GM12864 (cell line): ENCODE measurements at regions not wholly inside any gene's neighbourhood (a gene's known extent, or its start where the extent isn't known, plus 50 kb on each side); places are given as distances from the start of the nearest gene placed in this dataset.

ENCODE experiments used
- DNase-seq: peaks from one replicate; pipeline ENCODE4 v3.0.0-alpha.2; 2011; ENCODE audit warnings: low read depth
- H3K4me3 ChIP-seq: 2 replicates; pipeline ENCODE4 v1.5.1; 2011; ENCODE audit warnings: mild to moderate bottlenecking, low read depth, low read length, control low read depth
- TF ChIP-seq, protein P1 (sequence below): IDR thresholded peaks from 2 replicates; pipeline ENCODE4 v1.5.1; 2011; ENCODE audit warnings: low read depth, mild to moderate bottlenecking, moderate library complexity, low read length, control low read depth, inconsistent platforms; ENCODE audit errors: missing control alignments

DNA sequence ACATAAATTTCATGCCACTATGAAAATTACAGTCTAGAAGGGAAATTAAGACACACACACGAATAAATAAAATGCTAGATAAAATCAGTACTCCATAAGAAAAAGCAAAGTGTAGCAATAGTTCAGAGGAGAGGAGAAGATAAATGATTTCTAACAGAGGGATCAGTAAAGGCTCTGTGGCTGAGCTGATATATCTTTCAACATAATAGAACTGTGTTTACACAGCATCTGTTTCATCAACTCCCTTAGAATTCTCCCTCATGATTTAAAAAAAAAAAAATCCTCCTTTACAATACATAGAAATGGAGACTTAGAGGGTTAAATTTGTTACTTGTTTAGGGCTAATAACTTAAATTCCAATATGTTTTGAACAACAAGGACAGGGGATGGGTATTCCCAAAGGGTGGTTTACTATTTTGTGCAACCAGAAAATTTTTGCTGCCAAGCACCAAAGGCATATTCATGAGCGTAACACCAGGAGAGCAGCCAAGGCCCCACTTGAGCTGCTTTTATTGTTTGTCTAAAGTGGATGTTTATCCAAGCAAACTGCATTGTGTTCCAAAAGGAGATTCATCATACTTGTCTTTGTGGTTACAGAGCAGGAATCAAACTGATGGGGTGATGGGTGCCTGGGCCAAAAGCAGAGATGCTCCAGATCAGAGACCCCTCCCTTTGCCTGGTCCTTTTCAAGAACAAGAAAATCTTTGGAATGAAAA, 162.7 kb downstream of the BMP4 start:
- H3K4me3 ChIP-seq = no peak overlapping the region
- TF ChIP-seq, protein P1, sequence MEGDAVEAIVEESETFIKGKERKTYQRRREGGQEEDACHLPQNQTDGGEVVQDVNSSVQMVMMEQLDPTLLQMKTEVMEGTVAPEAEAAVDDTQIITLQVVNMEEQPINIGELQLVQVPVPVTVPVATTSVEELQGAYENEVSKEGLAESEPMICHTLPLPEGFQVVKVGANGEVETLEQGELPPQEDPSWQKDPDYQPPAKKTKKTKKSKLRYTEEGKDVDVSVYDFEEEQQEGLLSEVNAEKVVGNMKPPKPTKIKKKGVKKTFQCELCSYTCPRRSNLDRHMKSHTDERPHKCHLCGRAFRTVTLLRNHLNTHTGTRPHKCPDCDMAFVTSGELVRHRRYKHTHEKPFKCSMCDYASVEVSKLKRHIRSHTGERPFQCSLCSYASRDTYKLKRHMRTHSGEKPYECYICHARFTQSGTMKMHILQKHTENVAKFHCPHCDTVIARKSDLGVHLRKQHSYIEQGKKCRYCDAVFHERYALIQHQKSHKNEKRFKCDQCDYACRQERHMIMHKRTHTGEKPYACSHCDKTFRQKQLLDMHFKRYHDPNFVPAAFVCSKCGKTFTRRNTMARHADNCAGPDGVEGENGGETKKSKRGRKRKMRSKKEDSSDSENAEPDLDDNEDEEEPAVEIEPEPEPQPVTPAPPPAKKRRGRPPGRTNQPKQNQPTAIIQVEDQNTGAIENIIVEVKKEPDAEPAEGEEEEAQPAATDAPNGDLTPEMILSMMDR = no peak
- DNase-seq = no peak

DNA sequence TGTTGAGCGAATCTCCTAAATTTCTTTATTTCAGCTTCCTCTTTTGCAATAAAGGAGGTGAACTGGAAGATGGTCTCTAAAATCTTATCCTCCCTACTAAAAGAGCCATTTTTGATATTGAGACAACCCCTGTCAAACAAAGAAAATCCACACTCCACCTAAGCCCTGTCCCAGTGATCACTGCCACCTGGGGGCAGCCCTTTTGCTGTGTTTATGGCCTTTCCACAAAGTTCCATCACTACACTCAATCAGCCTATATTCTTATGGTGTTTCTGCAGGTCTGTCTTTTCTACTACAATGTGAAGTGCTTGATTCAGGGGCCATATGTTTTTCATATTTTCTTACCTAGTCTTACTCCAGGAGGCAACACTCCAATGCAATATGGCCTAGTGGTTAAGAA, 163.7 kb downstream of the BMP4 start:
- H3K4me3 ChIP-seq = no peak overlapping the region
- TF ChIP-seq, protein P1 = peak; percentile 18
- no peak for DNase-seq

DNA sequence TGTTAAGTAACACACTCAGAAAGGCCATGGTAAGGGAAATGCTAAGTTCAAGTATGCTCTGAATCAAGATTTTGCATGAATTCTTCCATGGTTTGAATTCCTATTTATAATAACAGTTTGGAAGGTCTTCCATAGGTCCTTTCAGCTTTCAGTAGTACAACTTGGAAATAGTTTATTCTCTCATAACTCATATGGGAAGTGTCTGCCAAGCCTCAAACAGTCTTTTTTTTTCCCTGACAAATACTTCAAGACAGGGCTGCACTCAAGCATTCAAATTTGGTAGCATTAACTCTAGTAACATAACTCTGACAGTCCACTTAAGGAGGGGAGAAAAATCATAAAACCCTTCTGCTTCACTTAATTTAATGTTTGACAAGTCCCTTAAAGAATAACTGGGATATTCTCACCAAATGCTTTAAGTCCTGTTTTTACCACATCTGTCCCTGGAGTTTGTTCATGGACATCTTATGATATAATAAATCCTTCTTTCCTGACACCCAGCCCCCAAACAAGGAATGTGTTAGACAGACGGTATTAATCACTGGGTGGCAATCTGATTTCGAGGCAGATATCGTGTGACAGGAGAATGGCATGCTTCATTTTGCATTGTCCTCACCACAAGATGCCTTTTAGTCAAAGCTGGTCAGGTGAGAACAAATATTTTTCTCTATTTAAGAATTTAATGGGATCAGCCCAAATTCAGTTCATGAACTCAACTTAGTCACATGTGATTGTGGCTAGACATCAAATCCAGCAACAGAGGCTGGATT, 165.7 kb downstream of the BMP4 start:
- no peak overlapping the region for H3K4me3 ChIP-seq
- DNase-seq = no peak
- TF ChIP-seq, protein P1 = no peak

DNA sequence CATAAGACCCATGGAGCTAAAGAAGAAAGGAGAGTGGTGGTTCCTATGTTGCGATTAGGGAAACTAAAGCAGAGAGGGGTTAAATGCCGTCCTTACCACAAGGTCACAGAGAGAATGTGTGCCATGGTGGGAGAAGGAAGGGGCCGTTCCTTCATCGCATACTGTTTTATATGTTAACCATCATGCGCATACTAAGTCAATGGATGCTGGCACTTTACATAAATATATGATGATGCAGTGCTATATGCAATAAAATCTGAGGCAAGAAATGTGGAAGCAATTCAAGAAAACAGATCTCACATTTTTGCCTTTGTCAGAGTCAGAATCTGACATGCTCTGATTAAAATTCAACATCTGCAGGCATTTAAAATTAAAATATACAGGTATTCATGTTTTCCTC, 168.1 kb downstream of the BMP4 start:
- no peak overlapping the region for H3K4me3 ChIP-seq
- no peak for DNase-seq

DNA sequence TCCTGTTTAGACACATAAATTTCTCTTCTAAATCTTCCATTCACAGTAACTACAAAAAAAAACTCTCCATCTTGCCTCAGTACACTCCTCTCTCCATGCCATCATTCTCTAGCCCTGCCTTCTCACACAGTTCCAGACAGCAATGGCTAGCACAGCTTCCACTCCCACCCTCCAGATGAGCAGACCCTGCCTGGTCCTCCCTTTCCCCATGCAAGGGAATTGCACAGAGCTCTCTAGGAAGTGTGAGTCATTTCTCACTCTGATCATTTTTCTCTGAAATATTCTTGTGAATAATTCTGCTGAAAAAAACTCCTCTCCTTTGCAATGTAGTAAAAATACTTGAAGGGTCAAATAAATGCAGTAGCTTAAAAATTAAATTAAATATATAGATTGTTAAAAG, 170.6 kb downstream of the BMP4 start:
- no peak overlapping the region for H3K4me3 ChIP-seq
- TF ChIP-seq, protein P1 = no peak
- no peak for DNase-seq

More for the DNA sequence above, 168.1 kb downstream of the BMP4 start:
- TF ChIP-seq, protein P1 = no peak

DNA sequence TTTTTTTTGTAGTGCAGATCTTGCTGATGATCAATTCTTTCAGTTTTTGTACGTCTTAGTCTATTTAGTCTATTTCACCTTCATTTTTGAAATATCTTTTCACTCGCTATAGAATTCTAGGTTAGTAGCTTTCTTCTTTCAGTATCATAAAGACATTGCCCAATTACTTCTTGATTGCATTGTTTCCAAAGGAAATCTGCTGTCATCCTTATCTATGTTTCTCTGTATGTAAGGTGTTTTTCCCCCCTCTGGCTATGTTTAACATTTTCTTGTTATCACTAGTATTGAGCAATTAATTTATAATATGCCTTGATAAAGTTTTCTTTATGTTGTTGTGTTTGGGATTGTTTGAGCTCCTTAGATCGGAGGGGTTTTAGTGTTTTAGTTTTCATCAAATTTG, 171.9 kb downstream of the BMP4 start:
- TF ChIP-seq, protein P1 = no peak
- no peak overlapping the region for H3K4me3 ChIP-seq
- no peak for DNase-seq

DNA sequence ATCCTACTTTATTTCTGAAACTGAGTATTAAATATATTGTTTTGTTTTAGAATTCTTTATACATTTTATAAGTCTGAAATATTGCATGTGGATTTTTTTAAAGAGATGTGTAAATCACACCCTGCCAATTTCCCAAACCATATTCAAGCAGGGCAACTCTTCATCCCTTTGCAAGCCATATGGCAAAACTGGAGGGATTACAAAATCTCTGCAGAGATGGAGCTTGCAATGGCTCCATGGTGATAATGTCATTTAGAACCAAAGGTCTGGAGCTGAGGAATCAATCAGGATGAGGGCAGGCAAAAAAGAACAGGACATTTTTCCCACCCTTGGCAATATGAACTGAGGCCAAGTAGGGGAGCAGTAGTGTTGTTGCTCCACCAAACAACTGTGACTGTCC, 173.4 kb downstream of the BMP4 start:
- no peak overlapping the region for H3K4me3 ChIP-seq
- TF ChIP-seq, protein P1 = no peak
- DNase-seq = no peak
